ENCODE measurements at regions not wholly inside any gene's neighbourhood (a gene's known extent, or its start where the extent isn't known, plus 50 kb on each side); places are given as distances from the start of the nearest gene placed in this dataset.

DNA sequence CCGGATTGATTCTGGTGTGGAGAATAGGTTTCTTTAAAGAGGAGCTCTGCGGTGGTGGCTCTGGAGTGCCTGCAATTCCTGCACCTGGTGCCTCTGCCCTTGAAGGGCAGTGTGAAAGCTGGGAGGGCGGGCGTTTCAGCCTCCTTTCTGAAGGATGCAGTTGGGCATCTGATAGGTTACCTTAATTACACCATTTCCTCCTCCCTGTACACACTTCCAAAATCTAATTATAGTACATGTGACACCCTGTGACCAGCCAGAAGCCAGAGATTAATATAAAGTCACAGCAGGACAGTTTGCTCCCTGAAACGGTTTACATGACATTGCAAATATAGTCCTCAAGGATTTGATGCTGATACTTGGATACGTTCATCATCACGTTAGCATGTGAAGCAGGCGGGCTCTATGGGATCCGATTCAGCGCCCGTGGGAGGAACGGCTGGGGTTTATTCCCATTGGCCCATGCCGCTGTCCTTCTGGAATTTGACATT is 548.2 kb downstream of the QKI start:
- TF ChIP-seq, protein P1, sequence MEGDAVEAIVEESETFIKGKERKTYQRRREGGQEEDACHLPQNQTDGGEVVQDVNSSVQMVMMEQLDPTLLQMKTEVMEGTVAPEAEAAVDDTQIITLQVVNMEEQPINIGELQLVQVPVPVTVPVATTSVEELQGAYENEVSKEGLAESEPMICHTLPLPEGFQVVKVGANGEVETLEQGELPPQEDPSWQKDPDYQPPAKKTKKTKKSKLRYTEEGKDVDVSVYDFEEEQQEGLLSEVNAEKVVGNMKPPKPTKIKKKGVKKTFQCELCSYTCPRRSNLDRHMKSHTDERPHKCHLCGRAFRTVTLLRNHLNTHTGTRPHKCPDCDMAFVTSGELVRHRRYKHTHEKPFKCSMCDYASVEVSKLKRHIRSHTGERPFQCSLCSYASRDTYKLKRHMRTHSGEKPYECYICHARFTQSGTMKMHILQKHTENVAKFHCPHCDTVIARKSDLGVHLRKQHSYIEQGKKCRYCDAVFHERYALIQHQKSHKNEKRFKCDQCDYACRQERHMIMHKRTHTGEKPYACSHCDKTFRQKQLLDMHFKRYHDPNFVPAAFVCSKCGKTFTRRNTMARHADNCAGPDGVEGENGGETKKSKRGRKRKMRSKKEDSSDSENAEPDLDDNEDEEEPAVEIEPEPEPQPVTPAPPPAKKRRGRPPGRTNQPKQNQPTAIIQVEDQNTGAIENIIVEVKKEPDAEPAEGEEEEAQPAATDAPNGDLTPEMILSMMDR (IDR thresholded peaks at IDR 0.05; ENCODE audit: low read depth, low read length, poor library complexity, severe bottlenecking), result no peak
- TF ChIP-seq EZH2phosphoT487 (IDR thresholded peaks at IDR 0.05; ENCODE audit: borderline replicate concordance, low read length), result no peak
